Mucosa of gallbladder (tissue), 1 donor: ENCODE measurements at regions not wholly inside any gene's neighbourhood (a gene's known extent, or its start where the extent isn't known, plus 50 kb on each side); places are given as distances from the start of the nearest gene placed in this dataset.

Source experiments
- DNase-seq: peaks from one replicate; pipeline ENCODE4 v3.0.0-alpha.2; 2020; ENCODE audit warnings: low spot score
- donor health status: DM: no; HTN: no; CAD: no.

DNA sequence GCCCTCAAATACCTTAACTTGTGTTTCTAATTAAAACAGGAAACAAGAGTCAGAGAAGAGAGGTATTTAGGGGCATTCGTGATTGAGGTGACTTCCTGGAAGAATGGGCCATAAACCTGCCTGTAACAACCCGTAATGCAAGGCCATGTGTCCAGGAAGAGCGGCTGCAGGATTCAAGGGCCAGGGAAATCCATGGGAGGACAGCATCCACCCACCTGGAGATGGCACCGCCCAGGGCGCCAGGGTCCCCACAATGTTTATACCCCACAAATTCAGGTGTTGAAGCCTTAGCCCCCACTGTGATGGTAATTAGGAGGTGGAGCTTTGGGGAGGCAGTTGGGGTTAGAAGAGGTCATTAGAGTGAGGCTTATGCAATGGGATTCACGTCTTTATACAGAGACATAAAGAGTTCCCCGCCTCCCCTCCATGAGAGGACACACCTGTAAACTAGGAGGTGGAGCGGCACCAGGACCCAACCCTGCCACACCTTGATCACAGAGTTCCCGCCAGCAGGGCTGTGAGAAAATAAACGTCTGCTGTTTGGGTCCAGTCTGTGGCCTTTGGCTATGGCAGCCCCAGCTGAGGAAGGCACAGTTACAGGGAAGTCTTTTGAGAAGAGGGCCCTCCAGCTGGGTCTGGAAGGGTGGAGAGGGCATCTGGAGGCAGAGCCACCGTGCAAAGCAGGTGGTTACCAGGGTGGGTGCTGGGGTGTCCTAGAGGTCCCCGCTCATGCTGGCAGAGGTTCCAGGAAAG is 1394.3 kb downstream of the TBC1D22A start:
- no peak for DNase-seq

DNA sequence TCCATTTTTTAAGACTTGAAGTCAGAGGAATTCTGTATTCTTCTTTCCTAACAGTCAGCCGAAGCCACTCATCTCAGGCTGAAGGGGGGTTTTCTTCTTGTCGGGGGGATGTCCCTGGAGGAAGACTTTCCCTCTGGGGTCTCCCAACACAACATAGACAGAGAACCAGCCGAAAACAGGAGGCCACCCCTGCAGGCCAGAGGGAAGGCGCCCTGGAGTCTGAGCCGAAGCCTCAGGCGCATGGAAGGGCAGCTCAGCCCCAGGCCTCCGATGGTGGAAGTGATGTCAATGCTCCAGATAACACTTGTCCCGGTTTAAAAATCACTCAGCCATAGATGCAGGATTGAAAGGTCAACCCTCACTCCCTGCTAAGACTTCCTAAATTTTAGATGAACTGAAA is 1393.0 kb downstream of the TBC1D22A start:
- DNase-seq, result no peak

DNA sequence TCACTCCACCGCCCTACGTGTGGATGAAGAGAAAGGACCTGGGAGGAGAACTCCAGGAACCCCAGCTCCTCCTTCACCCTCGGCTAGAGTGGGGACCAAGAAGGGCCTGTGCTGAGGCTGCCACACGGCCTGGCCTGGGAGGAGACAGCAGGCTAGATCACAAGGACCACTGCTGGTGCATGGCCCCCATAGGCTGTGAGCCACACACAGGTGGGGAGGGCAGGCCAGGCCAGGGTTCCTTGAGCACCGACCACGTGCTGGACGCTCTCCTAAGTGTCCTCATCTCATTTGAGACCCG is 1392.4 kb downstream of the TBC1D22A start:
- DNase-seq, result no peak

DNA sequence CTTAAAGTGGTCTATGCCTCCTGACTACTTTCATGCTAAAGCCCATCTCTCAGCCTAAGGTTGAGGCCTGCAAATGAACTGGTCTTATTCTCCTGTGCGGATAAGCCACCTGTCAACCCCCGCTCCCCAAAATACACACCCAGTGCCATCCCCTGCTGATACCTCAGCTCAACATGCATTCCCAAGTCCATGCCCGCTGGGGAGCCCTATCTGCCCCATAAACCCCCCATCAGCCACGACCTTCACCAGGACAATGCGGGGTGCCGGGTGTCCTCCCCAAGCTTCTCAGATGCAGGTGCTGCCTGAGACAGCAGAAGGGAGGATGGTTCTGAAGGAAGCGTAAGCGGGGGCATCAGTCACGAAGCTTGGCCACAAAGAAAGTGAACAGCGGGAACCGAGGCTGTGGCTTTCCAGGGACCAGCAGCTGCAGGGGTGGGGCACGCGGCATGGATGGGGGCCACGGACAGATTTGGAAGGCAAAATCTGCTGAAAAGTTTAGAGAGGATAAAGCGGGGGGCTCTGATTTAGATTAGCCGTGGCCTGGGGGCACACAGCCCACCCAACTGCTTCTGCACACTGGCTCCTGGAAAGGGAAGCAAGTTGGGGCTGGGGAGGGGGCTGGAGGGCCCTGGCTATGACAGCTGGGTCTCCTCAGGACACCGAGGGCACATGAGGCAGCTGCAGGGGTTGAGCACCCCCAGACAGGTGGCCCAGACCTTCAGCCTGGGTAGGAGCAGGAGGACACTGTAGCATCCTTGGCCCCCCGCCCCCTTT is 1391.9 kb downstream of the TBC1D22A start:
- no peak for DNase-seq

DNA sequence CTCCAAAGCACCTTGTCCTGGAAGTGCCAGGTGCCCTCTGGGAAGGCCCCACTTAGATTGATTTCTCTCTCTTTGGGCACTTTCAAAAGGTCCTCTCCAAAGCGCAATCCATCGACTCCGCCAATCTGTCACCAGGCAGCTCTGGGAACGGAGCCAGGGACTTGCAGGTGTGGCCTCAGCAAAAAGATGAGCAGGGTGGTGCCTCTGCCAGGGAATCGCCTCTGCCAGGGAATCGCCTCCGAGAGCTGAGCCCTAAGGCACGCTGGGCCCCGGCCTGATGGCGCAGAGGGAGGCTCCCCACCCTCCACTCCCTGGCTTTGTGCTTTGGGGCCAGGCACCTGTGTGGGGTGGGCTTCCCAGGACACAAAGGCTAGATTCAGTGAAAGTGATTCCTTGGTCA is 1391.3 kb downstream of the TBC1D22A start:
- no peak for DNase-seq

DNA sequence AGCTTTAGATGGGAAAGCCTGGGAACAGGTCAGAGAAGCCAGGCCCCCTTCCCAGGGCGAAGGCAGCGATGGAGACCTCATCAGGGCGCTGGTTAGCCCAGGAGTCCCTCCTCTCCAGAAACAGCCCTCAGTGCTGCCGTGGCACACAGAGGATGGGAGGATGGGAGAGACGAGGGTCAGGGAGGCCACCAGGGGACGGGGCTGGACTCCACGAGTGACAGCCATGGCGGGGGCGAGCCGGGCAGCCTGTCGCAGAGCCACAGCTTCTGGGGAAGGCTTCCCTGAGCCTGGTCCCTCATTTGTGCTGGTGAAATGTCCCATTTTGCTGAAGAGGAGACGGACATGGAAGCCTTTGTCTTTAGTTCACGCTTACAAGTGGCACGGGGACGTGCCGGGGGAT is 1390.5 kb downstream of the TBC1D22A start:
- no peak for DNase-seq

DNA sequence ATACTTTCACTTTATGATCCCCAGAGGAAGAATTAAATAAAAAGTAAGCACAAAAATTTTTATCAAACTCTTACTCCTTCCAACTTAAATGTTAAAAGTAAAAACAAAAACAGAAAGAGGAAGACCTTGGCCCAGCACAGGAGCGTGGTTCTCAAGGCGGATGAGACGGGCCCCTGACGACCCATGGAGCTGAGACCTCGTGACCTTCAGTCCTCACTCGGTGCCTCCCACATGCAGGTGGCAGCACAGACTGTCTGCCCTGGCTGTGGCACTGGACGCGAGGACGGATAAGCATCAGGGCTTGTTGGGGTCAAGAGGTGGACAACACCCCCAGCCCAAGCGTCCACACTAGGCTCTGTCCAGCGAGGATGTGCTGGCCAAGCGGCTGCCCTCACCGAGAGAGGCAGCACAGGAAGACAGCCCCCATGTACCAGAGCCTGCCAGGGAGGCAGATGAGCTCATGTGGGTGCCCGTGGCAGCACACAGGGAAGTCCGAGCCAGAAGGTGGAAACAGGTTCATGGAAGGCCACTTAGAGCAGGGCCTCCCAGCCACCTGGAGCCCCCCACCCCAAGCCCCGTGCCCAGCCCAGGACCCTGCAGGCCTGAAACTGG is 1389.8 kb downstream of the TBC1D22A start:
- DNase-seq, result no peak

DNA sequence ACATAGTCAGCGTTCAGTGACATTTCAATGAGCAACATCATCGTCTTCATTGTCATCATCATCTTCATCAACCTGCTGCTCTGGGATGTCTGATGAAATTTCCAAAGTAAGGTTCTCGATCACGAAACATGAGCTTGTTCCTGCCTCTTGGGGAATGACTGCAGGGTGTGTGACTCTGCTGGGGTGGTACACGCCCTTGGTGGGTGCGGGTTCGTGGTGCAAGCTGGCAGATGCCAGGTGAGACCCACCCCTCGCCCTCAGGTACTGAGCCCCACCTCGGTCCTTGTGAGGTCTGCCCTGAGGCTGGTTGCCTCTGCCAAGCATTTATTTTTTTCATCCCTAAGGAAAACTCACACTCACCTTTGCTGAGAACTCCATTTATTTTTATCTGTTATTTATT is 1389.2 kb downstream of the TBC1D22A start:
- no peak for DNase-seq

DNA sequence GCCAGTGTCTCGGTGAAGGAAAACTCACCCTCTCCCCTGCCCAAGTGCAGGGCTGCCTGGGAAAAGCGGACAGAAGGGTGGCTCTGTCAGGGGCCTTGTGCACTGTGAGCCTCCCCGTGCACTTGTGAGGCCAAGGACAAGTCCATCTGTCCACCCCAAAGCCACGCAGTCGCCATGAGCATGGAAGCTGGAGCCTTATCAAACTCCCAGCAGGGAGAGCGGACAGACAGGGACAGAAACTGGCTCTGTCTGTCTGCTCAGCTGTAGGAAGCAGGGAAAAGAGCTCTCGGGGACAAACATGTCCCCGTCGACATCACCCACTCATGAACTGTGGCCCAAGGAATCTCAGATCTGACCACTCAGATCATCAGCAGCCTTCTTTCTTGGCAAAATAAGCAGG is 1385.4 kb downstream of the TBC1D22A start:
- DNase-seq, result no peak

DNA sequence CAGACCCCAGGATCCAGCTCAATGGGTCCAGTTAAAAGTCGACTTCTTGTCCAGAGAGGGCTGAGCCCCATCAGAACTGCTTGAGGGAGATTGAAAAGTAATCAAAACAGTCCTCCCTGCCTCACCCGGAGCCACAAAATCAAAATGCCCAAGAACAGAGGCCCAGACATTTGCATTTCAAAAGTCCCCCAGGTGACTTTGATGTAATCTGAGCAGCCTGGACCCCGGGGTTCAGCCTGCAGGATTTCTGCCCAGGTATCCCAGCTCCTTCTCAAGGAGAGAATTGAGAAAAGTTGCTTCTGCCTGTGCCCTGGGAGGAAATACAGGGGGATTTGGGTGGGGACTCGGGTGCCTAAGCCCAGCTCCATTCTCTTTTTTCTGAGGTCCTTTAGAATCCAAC is 1385.0 kb downstream of the TBC1D22A start:
- no peak for DNase-seq

DNA sequence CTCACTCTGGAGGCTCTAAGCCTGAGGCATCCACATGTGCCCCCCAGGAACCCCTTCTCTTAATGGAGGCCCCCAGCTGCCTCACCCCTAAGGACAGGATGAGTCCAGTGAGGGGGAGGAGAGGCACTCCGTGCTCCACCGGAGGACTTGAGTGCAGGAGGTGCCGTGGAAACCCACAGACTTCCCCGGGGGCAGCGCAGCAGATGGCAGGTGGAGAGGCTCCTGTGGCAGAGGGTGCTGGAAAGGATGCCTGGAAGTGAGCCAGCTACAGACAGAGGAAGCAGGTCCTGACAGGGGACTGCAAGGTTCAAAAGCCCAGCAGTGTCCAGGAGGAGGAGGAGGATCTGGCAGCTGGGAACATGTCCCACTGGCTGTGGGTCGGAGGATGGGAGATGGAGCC is 1384.0 kb downstream of the TBC1D22A start:
- DNase-seq, result no peak

DNA sequence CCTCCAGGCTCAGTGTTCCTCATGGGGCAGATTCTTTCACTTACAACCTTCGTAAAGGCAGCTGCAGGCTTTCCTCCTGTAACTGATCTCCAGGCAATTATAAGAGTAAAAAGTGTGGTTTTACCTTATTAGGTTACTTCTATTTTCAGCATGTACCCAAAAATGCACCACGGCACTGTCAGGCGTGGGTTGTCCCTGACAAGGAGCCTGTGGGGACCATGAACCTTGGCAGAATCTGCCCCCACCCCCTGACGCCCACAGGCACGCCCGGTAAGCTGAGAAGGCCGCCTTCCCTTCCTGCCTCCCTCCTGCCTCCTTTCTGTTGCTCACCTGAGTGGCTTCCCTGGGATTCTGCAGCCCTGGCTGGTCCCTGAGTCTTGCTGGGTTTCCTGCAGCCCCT is 1383.3 kb downstream of the TBC1D22A start:
- DNase-seq, result no peak

DNA sequence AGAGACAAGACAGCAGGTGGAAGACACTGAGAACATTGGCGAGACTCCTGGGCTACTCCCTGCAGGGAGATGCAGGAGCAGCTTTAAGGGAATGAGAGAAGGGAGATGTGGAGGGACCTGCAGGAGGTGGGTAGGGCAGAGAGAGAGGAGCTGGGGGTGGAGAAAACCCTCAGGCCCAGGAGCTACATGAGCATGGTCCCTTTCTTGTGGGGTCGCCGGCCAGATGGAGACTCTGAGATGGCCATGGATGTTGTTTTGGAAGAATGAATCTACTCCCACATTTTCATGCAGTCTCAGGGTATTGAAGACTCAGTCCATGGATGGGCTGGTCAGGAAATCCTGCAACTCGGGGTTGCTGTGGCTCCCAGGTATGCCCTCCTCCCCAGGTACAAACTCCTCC is 1381.9 kb downstream of the TBC1D22A start:
- no peak for DNase-seq

DNA sequence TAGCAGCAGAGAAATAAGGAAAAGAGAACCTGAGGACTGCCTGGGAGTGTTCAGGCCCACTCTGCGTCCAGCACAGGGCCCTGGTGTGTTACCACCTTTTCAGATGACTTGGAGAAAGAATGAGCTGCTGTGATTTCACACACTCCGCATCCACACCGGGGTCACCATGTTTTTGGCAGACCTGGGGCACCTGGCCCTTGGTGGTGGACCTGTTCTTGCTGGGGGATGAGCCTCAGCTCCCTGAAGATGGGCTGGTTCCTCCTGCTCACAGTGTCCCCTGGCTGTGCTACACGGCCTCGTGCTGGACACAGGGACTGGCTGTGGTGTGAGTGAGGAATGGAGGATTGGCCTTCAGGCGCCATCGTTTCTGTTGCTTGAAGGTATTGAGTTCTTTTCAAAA is 1381.4 kb downstream of the TBC1D22A start:
- no peak for DNase-seq

DNA sequence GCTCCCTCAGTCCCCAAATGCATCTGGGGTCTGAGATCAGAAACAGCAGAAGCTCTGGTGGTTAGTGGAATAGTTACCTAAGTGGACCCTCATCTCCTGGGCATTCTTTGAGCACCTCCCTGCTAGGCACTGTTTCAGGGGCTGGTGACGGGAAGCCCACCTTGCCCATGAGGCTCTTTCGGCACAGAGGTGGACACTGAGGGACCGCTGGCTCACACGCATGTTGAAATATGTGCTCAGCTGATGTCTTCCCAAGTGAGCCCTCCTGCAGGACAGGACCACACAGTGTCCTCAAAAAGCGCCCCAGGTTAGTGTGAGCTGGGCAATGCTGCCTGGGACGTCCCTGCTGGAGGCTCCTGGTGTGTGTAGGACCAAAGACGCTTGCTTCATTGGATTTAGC is 1379.9 kb downstream of the TBC1D22A start:
- DNase-seq, result no peak

DNA sequence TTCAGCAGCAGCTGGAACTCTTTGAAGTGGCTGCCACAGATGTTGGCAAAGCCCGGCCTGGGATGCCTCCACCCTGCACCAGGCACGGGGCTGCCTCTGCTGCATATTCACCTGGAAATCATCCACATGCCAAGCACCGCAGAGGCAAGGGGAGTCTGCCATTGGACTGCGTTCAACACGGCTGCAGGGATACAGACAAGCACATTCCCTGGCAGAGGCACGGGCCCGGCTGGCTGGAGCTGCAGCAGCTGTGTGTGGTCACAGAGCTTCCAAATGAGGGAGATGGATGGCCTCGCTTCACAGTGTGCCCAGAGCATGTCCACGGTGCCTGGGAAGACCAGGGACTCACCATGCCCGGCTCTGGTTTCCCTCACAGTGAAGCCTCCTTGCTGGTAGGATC is 1378.9 kb downstream of the TBC1D22A start:
- DNase-seq, result no peak

DNA sequence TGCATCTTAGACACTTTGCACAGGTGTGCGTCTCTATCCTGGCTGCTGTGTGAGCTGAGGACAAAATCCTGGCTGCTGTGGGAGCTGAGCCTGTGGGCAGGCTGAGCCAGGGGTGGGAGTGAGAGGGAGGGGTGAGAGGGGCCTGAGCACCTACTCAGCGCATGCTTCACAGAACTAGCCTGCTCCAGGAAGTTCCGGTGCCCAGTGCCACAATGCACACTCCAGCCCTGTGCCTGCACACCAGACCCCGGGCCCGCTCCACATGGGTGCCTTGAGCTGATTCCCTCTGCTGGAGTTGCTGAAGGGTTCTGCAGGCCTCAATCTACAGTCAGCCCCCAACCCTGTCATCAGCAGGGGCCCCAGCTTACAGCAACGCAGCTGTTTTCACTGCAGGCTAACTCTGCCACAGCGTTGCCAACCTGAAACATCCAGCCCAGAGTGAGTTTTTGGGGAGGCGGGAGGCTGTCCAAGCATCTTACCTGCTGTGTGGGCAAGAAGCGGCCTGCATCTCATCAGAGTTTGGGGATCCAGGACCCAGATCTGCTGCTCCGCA is 1377.9 kb downstream of the TBC1D22A start:
- no peak for DNase-seq

DNA sequence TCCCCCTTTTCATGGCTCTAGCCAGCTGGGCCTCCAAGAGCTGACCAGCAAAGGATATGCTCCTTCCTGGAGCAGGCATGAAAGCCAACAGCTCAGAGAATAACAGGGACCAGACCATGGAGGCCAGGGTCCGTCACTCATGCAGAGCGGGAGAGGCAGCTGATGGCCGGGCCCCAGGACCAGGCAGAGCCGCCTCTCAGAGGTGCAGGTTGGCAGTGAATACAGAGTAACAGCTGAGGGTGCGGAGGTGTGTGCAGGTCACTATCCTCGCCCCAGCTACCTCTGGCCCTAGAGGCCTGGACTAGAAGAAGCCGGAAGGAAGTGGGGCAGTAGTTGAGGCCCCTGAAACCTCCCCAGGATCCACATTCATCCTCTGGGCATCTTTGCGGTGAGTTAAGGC is 1377.3 kb downstream of the TBC1D22A start:
- DNase-seq, result no peak

DNA sequence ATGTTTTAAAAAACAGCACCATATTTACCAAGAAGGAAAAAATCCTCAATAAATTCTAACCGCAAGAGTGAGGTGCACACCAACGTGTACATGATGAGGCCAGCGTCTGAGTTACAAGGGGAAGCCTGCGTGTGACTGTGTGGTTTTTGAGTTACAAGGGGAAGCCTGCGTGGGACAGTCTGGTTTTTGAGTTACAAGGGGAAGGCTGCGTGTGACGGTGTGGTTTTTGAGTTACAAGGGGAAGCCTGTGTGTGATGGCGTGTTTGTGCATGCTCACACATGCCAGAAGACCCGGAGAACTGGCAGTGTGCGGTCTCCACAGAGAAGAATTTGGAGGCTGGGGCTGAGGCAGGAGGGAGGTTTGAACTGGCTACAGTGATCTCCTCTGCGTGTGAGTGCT is 1376.4 kb downstream of the TBC1D22A start:
- no peak for DNase-seq

DNA sequence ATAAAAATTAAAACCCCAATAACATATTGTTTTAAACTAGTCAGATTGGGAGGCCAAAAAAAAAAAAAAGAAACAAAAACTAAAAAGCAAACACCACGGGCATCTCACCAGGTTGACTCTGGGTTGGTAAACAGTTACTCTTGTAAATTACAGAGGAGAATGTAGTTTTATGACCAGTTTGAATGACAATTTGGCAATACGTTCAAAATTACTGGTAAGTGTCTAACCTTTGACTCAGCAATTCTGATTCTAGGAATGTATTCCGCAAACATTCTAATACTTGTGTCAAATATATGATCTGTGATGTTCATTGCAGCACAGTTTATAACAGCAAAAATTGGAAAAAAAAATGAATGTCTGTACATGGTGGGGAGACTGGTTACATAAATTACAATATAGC is 1376.0 kb downstream of the TBC1D22A start:
- DNase-seq, result no peak

DNA sequence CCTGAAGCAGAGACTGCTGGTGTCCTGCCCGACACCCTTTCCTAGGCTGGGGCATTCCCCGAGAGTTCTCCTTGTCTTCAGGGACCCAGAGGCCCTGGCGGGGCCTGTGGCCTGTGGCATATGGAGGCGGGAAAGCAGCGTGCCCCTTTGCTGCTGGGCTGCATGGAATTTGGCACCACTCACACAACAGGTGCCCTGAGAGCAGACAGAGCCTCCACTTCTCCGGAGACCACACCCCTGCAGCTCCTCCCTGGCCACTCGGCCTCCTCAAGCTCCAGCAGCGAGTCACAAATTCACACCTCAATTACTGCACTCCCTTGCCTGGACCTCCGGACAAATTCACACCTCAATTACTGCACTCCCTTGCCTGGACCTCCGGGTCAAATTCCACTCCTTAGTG is 1375.2 kb downstream of the TBC1D22A start:
- no peak for DNase-seq

DNA sequence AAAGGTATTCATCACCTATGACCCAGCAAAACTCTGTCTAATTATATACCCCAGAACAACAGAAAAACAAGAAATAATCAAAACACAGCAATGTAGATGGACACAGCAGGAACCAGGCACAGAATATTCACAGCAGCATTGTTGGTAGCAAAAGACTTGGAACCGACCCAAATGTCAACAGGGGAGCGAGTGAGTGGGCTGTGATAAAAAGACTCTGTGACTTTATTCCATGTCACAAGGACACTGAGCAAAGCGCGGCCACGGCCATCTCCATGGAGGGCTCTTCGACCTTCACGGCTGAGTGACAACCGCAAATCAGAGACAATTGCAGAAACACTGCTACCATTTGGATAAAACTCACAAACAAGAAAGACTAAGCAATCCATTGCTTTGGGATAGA is 1373.1 kb downstream of the TBC1D22A start:
- DNase-seq, result no peak

DNA sequence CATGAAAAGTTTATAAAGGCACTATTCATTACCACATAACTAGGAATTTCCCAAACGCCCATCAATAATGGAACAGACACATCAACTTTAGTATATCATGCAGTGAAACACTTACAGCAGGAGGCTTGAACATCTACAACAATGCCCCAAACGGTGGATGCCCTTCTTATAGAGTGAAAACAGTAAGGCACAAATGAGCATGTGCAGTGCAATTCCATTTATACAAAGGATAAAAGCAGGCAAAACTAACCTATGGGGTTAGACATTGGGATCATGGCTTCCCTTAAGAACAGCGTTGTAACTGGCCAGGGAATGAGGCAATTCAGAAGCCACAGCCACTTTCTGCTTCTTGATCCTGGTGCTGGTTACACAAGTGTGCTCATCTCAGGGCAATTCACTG is 1363.0 kb downstream of the TBC1D22A start:
- DNase-seq, result no peak
